Activated CD8-positive, alpha-beta T cell treated with anti-CD3 and anti-CD28 coated beads for 36 hours (primary cell): ENCODE measurements at regions not wholly inside any gene's neighbourhood (a gene's known extent, or its start where the extent isn't known, plus 50 kb on each side); places are given as distances from the start of the nearest gene placed in this dataset.

ENCODE experiments used
- ATAC-seq: fragments of 200-7000 bp; cut with Tn5 transposase; one replicate; pipeline ENCODE4 v1.10.0; 2021; ENCODE audit warnings: mild to moderate bottlenecking, moderate library complexity
- CTCF ChIA-PET: fragments of 350-600 bp; sonication (Branson Sonifier 250); formaldehyde crosslinking; loops from one replicate; lab custom pipeline; 2021; ENCODE audit warnings: antibody characterized with exemption; lab: Charles Lee
- POLR2A ChIA-PET: fragments of 350-600 bp; sonication (Branson Sonifier 250); formaldehyde crosslinking; loops from one replicate; lab custom pipeline; 2021; ENCODE audit warnings: antibody characterized with exemption; lab: Charles Lee
- DNase-seq: peaks from one replicate; pipeline ENCODE4 v3.0.0-alpha.2; 2020
- H3K27ac Mint-ChIP-seq: one replicate; pipeline ENCODE4 v1.8.0; 2021; ENCODE audit warnings: mild to moderate bottlenecking, mixed read lengths
- H3K27me3 Mint-ChIP-seq: one replicate; pipeline ENCODE4 v1.8.0; 2021; ENCODE audit warnings: mixed read lengths
- H3K36me3 Mint-ChIP-seq: one replicate; pipeline ENCODE4 v1.8.0; 2021; ENCODE audit warnings: low read depth, mixed read lengths
- H3K4me1 Mint-ChIP-seq: one replicate; pipeline ENCODE4 v1.8.0; 2021; ENCODE audit warnings: low read depth, mixed read lengths
- H3K4me3 Mint-ChIP-seq: one replicate; pipeline ENCODE4 v1.8.0; 2021; ENCODE audit warnings: mild to moderate bottlenecking, moderate library complexity, mixed read lengths
- H3K9me3 Mint-ChIP-seq: one replicate; pipeline ENCODE4 v1.8.0; 2021; ENCODE audit warnings: mixed read lengths
- intact Hi-C: fragments of 100-400 bp; cut with micrococcal nuclease; formaldehyde crosslinking; loops from one replicate; pipeline ENCODE4 v1.10.0; 2022
- TF ChIP-seq, protein P1 (sequence below): fragments of 200-600 bp; IDR thresholded peaks from one replicate; pipeline ENCODE4 v1.8.0; 2022; ENCODE audit warnings: antibody characterized with exemption, mild to moderate bottlenecking

DNA sequence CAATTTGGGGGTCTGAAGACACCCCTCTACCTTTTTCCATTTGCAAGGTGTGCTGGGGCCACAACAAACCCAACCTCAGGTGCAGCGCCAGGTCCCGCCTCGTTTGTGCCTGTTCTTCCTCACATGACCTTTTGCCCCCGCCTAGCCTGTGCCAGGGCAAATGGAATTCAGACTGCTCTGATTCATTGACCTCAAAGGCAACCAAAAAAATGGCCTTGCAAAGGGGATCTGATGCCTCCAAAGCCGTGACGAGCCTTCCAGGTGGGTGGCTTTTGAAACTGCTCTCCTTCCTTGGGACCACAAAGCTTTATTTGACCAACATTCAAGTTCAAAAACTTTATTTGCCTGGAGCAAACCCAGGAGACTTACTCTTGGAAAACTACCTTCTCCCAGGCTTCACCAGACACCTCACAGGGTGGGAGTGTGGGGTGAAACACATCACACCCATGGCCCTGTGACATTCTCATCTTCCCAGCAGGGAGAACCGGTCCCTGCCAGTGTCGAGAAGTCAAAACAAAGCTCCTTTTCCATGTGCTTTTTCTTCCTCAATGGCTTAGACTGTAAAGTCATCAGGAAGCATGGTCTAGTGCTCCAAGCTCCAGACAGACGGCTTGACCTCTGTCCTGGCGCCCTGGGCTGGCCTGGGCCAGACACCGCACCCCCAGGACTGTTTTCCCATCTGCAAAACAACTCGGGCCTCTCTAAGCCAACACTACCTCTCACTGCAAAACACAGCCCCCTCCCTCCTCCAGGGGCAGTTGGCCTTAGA lies 103.9 kb upstream of the HES1 start:
- Mint-ChIP-seq H3K27me3 (no peaks in the 10 kb centered on the region), H3K4me1 (no peaks in the 10 kb centered on the region), H3K27ac (no peak overlapping the region), H3K36me3 (no peaks in the 10 kb centered on the region), H3K9me3 (no peaks in the 10 kb centered on the region), H3K4me3 (no peak overlapping the region)
- ATAC-seq (no peak), DNase-seq (no peak)
- ChIA-PET POLR2A (no interaction called here), CTCF (no interaction called here)
- TF ChIP-seq, protein P1, sequence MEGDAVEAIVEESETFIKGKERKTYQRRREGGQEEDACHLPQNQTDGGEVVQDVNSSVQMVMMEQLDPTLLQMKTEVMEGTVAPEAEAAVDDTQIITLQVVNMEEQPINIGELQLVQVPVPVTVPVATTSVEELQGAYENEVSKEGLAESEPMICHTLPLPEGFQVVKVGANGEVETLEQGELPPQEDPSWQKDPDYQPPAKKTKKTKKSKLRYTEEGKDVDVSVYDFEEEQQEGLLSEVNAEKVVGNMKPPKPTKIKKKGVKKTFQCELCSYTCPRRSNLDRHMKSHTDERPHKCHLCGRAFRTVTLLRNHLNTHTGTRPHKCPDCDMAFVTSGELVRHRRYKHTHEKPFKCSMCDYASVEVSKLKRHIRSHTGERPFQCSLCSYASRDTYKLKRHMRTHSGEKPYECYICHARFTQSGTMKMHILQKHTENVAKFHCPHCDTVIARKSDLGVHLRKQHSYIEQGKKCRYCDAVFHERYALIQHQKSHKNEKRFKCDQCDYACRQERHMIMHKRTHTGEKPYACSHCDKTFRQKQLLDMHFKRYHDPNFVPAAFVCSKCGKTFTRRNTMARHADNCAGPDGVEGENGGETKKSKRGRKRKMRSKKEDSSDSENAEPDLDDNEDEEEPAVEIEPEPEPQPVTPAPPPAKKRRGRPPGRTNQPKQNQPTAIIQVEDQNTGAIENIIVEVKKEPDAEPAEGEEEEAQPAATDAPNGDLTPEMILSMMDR = no peak
- intact Hi-C loops = no loop called here

DNA sequence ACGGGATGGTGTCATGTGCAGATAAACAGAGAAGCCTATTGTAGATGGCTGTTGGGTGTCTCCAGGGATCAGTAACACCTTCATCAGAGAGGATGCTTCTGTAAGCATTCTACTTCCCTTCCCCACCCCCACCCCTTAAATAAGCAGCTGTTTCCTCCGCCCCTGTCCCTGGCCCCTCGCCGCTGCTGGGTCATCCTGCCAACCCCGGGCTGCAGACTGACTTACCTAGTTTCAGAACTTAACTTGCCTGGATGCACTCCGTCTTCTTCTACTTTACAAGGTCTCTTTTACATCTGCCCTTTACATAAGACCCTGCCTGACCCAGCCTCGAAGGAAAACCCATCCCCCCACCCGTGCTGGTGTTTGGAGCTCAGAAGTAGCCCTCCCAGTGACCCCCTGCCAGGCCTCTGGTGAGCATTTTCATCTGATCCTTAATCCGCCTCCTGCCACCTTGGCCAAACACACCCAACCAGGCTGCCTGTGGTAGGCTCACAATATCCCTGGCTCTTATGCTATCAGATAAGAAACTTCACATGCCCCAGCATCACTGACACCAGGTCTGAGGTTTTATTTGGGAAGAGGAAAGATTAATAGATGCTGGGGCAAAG lies 103.0 kb upstream of the HES1 start:
- TF ChIP-seq, protein P1 = no peak
- Mint-ChIP-seq H3K27me3 (no peaks in the 10 kb centered on the region), H3K9me3 (no peaks in the 10 kb centered on the region), H3K4me3 (no peak overlapping the region), H3K4me1 (no peaks in the 10 kb centered on the region), H3K27ac (no peak overlapping the region), H3K36me3 (no peaks in the 10 kb centered on the region)
- CTCF ChIA-PET = no interaction called here
- no peak for ATAC-seq
- intact Hi-C loops = no loop called here
- DNase-seq = no peak
- POLR2A ChIA-PET = no interaction called here

- intact Hi-C loops = no loop called here
- H3K4me3 Mint-ChIP-seq = no peak overlapping the region
- H3K27me3 Mint-ChIP-seq = no peaks in the 10 kb centered on the region
- no peak for DNase-seq
- no peaks in the 10 kb centered on the region for H3K4me1 Mint-ChIP-seq
- no peak overlapping the region for H3K27ac Mint-ChIP-seq
- H3K9me3 Mint-ChIP-seq = no peaks in the 10 kb centered on the region
- CTCF ChIA-PET = no interaction called here
- H3K36me3 Mint-ChIP-seq = no peaks in the 10 kb centered on the region
- POLR2A ChIA-PET = no interaction called here
- ATAC-seq = no peak
- TF ChIP-seq, protein P1 = no peak
Measured at GRCh38 chr3:194034346-194035336, 101.3 kb upstream of the HES1 start.

DNA sequence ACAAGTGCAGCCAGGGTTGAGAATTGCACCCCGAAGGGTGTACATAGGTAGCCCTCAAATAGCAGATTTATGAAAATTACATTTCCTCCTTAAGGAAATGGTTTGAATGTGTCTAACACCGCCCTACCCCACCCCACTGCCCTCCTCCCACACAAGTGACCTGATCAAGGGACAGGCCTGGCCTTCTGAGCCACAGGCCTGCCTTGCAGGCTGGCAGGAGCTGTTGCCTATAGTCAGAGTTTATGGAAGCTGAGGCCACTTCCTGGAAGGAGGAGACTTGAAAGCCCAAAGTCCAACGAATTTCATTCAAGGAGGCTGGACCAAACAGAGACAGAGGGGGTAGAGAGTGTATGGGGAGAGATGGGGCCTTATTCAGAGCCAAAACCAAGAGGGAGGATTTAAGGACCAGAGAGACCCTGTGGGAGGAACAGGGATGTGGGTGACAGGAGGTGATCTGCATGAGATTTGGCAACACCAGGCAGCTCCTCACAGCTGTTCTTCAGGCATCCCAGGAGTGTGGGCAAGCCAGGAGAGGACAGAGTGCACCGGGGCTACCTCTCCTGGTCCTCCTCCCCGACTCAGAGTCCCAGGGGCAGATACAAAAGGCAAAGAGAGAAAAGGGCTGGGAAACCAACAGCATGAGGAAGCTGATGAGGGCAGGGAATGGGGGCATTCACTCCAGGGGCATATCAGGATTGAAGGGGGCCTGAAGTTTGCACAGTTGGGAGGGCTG lies 100.4 kb upstream of the HES1 start:
- ChIA-PET POLR2A (no interaction called here), CTCF (interaction anchor here (0.9 kb wide), 1 partner anchor 10 kb away, joined by 4 read pairs; no protein-coding TSS in a partner anchor)
- DNase-seq (no peak), ATAC-seq (no peak)
- TF ChIP-seq, protein P1 = no peak
- intact Hi-C loops = no loop called here
- H3K4me1 Mint-ChIP-seq = no peaks in the 10 kb centered on the region
- H3K27ac Mint-ChIP-seq = no peak overlapping the region
- no peaks in the 10 kb centered on the region for H3K36me3 Mint-ChIP-seq
- no peaks in the 10 kb centered on the region for H3K9me3 Mint-ChIP-seq
- no peak overlapping the region for H3K4me3 Mint-ChIP-seq
- H3K27me3 Mint-ChIP-seq = no peaks in the 10 kb centered on the region
